ENCODE measurements at regions not wholly inside any gene's neighbourhood (a gene's known extent, or its start where the extent isn't known, plus 50 kb on each side); places are given as distances from the start of the nearest gene placed in this dataset.
A peak's percentile ranks its signal among the peaks of the same experiment; 100 is the strongest.

DNA sequence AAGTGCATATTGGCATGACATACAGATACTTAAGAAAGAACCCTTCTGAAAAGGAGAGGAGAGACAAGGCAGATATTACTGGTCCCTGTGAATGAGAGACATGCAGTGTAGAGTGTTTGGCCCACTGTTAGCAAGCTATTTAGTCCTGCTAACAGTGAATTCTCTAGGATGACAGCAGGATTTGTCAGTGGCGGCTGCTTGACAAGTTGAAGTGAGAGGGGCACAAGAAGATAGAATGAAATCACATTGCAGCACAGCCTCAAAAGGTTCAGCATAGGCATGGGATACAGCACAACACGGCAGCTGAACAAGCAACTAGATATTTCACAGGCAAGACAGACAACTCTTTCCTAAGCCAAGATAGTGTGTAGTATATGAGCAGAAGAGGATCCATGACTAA is 407.9 kb downstream of the PLA2G4A start:
- DNase-seq (ENCODE audit: low spot score), result no peak

DNA sequence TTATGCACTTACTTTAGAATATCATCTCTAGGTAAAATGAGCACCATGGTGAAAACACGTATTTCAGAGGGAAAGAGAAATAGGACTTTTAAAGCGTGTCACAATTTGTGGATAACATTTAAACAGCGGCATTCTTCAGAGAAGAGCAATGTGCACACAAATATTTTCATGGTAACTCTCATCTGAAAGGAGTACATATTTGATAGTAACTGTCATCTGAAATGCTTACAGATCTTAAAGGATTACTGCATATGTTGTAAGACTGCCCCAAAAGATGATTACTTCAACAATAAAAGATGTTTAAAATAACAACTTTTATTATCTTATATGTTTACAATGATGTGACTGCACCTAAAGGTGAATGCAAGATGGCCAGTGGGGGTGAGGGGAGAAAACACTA is 408.8 kb downstream of the PLA2G4A start:
- no peak for DNase-seq (ENCODE audit: low spot score)

DNA sequence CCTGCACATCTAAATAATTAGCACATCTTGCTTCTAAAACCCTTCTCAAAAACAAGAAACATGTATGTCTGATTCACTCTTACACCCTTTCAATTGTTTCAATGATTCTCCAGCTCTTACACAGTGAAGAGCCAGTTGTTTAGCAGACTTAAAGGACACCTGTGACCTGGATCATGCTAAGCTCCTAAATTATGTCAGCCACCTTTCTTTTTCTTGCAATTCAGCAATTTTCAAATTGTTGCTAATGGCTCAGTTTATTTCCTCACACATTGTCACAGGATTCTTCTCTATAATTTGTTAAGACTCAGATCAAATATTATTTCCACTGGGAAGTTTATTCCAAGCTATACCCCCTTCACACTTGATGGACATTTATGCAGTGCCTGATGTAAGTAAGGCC is 413.2 kb downstream of the PLA2G4A start:
- no peak for DNase-seq (ENCODE audit: low spot score)

DNA sequence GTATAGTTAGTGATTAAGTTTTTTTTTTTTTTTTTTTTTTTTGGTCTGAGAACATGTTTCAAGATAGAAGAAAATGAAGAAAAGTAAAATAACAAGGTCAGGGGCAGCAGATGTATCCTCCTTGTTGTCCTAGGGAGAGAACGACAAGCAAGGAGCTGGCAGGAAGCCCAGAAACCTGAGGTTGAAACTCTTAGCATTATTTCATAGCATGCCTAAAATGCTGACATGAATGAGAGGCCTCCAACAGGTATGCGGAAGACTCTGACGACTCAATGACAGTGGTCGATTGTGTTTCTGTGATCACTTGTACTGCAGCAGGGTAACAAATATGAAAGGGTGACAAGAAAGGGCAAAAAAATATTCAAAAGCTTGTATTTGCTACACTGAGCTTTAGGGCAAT is 415.9 kb downstream of the PLA2G4A start:
- no peak for DNase-seq (ENCODE audit: low spot score)

DNA sequence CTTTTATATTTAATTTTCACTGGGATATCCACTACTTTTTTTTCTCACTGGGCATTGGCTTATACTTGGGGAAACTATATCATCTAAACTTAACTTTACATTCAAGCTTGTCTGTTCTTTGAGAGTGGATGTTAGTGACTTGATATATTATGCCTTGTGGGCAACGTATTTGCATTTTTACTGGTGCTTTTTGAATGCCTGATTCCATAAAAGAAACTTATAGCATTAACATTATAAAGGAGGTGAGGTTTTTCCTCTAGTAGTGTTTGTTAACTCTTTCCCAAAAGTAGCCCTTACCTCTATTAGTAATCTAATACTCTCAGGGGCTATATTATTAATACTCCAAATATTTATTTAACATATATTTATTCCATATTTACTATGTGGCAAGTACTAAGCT is 416.5 kb downstream of the PLA2G4A start:
- no peak for DNase-seq (ENCODE audit: low spot score)

DNA sequence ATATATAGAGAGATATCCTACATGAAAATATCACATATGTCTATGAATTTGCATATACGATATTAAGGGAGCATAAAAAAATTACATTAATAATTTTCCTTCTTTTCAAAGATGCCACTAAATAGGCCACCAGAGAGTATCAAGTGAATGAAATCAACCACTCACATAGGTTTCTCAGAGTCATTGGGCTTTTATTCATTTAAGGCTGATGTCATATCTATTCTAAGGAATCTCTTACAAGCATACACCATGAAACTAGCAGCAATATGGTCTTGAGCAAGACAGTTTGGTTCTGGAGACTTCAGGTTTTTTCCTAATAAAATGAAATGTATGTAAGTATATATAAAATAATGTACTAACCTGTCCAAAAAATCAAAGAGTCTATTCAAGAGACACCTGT is 420.4 kb downstream of the PLA2G4A start:
- no peak for DNase-seq (ENCODE audit: low spot score)

DNA sequence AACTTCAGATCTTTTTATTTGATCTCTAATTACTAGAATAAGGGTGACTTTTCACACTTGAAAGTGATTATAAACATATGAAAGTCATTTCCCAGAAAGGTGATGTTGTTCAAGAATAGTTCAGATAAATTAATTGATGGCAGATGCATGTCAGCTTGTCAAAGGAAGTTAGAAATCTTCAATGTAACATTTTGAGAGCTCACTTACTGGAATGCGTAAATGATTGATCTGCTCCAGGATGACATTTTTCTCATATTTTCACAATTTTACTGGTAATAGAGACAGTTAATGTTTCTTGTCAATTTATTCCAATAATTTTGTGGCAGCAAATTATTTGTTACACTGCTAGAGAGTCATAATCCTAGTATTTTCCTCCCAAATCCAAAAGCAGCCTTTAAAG is 424.2 kb downstream of the PLA2G4A start:
- no peak for DNase-seq (ENCODE audit: low spot score)

DNA sequence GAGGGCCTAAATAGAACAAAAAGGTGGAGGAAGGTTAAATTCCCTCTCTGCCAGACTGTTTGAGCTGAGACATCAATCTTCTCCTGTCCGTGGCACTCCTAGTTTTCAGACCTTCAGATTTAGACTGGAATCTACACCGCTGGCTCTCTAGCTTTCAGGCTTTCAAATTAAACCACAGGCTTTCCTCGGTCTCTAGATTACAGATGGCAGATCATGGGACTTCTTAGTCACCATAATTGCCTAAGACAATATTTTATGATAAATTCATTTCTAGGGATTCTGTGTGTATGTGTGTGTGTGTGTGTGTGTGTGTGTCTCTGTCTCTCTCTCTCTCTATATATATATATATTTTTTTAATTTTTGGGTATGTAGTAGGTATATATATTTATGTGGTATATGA is 428.7 kb downstream of the PLA2G4A start:
- no peak for DNase-seq (ENCODE audit: low spot score)

DNA sequence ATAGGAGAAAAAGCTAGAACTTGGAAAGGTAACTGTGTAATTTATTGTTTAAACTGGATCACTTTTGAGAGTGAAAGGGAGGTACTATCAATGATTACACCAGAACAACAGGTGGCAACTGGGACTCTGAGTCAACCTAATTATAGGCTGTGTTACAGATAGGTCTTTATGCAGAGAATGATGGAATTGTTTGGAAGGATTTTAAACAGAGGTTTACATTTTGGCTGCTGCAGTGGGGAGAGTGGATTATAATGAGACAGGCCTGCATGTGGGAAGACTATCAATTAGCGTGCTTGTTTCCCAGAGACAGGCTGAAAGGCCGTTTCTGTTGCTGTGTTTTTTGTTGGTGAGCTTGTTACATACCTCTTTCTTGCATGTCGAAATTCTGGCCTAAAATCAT is 432.9 kb downstream of the PLA2G4A start:
- peak; percentile 20 for DNase-seq (ENCODE audit: low spot score)

DNA sequence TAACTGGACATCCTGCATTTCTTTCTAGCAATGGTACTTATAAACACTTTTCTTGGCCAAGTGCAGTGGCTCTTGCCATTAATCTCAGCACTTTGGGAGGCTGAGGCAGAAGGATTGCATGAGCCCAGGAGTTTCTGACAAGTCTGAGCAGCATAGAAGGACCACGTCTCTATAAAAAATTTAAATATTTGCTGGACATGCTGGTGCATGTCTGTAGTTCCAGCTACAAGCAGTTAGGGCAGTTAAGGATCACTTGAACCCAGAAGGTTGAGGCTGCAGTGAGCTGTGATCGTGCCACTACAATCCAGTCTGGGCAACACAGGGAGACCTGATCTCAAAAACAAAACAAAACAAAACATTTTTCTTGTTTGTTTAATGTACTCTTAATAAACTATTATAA is 434.0 kb downstream of the PLA2G4A start:
- DNase-seq (ENCODE audit: low spot score), result no peak

DNA sequence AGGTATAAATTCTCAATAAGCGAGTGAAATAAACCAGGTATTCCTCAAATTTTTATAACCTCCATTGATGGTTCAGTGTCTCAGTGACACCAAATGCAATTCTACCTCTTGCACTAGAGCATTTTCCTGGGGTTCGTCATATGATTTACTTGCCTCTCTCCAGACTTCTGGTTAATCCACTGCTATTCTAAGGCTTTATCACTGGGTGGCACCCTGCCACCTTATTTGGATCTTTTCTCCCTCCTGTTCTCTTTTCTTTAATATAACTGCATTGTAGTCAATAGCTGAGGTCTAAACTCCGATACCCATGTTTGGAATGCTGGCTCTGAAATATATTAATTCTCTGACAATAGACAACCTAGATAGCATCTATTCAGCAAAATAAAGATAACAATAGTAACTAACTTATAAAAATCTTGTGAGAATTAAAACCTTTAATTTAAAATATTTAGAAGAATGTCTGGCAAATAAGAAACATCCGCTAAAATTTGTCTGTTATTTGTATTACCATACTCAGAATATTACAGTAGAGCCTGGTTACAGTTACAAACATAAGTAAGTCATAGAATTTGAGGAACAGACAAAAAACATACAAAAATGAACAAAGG is 436.4 kb downstream of the PLA2G4A start:
- peak; percentile 66 for DNase-seq (ENCODE audit: low spot score)

DNA sequence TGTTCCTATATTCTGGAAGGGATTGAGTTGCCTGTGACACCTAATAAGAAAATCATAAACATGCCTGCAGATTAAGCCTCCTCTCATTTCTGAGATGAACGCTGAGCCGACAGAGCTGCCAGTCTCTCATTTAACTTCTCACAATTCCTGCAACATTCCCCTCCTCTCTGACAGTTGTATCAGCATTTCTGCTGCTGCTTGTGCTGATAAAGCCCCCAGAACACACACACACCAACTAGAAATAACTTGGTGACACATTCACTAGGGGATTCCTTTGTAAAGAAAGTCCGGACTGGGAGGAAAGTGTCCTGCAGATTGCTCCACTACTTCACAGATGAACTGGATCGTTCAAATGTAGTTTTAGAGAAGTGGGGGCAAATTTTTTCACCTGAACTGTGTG is 437.3 kb downstream of the PLA2G4A start:
- DNase-seq (ENCODE audit: low spot score), result no peak

DNA sequence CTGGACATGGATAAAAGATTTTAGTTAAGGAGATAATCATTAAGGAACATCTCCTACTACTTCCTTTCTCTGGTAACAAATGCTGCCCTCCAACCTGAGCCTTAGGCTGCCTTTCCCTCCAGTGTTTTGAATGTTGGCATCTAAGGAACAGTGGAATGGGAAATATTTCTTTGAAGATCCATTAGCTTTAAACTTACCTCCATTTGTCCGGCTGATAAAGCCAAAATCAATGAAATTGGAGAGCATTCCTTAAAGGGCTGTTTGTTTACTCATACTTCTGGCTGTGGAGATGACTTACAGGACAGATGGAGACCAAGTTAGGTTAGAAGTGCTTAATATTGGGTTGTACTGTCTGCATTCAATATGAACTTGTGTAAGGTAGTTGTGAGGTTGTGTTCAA is 439.1 kb downstream of the PLA2G4A start:
- DNase-seq (ENCODE audit: low spot score), result no peak

DNA sequence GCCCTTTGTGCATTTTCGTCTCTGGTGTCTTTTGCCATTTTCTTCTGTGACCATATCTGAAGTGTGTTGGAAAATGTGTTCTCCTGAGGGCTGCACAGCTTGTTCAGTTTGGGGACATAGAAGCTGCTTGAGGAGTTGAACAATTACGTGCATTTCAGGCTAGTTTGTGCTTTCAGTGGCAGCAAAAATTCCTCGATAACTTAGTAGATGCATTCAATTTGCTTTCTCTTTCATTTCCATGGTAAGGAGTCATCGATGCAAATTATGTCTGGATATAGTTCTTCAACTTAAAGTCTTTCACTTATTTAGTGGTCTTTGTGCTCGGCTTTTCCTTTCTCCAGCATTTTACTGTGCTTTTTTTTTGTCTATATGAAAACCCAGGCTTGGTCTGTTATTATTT is 441.5 kb downstream of the PLA2G4A start:
- DNase-seq (ENCODE audit: low spot score), result no peak

DNA sequence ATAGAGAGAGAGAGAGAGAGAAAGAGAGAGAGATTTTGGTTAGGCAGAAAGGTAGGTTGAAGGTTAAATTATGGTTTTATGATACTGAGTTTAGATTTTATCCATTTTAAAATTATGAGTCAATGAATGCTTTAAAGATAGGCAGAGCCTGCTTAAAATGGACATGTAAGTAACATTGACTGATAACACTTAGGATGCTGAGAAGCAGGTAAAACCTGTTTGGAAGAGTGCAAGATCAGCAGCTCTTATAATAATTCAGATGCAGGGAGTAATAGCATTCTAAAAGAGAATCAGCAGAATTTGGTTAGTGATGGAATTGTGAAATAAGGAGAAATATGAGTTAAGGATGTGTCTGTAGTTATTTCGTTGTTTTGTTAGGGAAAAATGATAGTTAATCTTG is 446.6 kb downstream of the PLA2G4A start:
- DNase-seq (ENCODE audit: low spot score), result no peak

DNA sequence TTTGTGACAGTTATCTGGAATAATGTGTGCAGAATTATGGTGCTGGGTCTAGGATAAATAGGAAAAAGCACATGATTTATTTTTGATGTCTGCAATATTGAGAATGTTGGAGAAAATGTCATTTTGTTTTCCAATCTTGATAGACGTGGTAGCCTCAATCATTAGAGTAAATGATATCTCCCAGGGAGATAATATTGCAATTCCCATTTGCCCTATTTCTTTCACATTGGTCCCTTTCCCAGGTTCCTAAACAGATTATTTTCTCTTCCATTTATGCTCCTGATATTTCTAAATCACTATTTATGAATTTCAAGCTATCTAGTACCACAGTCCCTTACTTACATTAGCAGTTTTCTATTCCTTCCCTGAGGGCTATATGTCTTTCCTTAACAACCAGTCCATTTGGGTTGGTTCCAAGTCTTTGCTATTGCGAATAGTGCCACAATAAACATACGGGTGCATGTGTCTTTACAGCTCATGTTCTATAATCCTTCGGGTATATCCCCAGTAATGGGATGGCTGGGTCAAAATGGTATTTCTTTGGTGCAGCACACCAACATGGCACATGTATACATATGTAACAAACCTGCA is 447.3 kb downstream of the PLA2G4A start:
- DNase-seq (ENCODE audit: low spot score), result no peak

DNA sequence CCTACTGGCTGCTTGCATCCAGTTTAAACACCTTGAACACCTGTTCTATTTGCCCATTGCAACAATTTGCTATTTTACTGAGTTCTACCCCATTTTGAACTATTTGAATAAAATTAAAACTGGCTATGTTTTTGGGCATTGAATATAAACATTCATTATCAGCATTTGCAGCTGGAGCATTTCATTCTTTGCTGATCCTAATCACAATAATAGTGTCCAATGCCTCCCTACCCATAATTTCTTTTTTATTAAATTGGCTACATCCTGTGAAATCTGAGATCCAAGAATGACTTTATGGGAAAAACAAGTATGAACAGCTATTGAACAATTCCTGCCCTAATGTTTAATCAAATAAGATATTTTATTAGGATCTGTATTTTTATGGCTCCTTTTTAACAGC is 447.9 kb downstream of the PLA2G4A start:
- no peak for DNase-seq (ENCODE audit: low spot score)

DNA sequence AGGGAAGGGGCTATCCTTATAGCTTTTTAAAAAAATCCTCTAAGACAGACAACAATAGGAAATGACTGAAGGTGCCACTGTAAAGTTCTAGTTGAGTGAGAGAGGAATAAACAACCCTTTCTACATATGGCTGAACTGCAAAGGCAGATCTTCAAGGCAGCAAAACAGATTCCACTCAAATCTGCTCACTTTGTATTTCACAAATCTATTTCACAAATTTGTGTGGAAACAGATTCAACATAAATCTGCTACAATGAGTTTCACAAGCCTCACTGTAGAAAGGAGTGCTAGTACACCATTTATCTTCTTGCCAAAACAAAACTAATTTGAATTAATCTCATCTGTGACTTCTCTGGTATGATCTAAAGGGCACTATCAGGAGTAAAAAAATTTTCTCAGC is 451.3 kb downstream of the PLA2G4A start:
- no peak for DNase-seq (ENCODE audit: low spot score)

DNA sequence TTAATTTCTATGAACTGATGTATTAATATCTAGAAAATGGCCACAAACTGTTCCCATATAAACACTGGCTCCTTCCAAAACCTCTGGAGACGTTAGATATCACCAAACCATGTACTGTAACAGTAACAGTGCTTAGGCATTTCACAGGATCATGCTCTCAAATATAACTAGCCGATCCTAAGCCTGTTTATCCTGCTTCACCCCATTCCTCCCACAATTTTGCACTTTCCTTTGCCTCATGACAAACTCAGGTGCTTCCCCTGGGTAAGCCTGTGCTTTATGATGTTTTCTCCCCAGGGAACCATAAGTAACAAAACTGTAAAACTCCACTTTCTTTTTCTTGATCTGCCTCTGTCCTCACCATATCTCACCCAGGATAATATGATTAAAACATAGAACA is 452.3 kb downstream of the PLA2G4A start:
- no peak for DNase-seq (ENCODE audit: low spot score)

DNA sequence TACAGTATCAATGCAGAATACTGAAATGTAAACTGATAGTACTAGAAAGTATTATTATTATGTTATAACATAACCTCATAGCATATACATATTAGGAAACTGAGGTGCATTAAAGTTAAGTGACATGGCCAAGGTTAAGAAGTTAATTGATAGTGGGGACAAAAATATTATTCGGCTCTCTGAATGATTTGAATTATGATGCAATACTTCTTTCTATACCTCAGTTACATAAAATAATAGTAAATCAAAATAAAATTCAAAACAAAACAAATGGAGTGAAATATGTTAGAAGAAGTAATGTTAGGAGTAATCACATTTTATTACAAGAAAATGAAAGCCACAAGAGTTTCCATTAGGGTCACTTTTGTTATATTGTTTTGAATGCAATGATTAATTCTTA is 455.2 kb downstream of the PLA2G4A start:
- DNase-seq (ENCODE audit: low spot score), result no peak

DNA sequence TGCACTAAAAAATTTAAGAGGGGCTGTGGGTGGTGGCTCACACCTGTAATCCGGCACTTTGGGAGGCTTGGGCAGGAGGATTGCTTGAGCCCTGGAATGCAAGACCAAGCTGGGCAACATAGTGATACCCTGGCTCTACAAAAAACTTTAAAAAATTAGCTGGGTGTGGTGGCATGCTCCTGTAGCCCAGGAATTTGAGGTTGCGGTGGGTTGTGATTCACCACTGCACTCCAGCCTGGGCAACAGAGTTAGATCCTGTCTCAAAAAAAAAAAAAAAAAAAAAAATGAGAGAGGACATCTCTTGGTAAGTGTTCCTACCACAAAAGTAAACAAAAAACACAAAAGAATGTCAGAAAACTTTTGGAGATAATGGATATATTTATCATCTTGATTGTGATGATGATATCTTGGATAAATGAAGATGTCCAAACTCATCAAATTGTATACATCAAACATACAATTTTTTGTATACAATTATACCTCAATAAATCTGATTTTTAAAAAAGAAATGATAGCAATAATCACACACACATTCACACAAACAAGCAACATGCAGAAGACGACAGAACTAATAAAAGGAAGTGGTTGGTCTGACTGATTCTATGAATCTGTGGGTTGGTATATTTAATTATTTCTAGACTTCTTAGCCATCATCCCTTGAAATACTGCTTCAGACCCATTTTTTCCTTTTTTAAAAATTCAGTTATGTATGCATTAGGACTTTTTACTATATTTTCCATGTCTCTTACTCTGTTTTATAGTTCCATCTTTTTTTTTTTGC is 465.9 kb downstream of the PLA2G4A start:
- DNase-seq (ENCODE audit: low spot score), result peak; percentile 21

DNA sequence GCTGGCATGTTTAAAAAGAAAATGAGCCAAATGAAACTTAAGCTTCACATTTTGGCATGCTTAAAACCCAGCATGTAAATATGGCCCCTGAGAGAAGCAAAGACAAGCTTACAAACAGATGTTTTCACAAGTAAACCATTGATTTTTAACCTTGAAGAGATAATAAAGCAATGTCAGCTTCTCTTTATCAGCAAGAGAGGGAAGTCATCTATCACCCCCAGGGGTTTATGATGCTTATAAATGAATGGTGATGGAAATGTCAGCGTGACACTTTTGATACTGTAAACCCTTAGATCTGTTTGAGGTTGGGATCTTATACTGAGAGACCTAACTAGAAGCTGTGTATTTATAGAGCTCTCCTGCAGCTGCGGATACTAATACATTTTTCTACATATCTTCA is 471.3 kb downstream of the PLA2G4A start:
- no peak for DNase-seq (ENCODE audit: low spot score)

DNA sequence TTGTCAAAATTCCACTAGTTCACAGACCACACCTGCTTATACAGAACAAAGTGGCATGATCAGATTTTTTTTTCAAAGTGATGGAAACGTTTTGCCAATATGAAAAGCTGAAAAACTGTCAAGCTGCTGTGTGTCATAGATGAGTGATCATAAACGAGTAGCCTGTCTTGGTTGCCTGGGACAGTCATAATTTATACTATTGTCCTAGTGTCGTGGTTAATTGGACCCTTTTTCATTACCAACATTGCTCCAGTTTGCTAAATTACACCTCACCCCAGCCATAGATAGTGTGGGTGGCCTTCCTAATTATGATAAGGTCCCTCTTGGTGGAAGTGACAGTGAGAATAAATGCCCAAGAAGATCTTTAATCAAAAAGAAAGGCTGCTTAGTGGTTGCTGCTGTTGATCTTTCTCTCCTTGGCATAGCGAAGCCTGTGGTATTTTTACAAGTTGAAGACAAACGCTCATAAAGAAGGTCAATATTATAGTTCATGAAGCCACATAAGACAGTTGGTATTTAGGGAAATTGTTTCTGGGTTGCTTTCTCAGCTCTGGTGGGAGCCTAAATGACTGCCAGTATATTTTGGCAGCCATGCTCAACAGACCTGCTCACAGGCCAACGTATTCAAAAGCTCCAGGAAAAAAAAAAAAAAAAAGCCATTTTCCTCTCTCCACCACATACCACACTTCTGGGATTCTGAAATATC is 478.1 kb downstream of the PLA2G4A start:
- DNase-seq (ENCODE audit: low spot score), result no peak

All from H4 (cell line).